ENCODE measurements at regions not wholly inside any gene's neighbourhood (a gene's known extent, or its start where the extent isn't known, plus 50 kb on each side); places are given as distances from the start of the nearest gene placed in this dataset.
A peak's percentile ranks its signal among the peaks of the same experiment; 100 is the strongest.

- Mint-ChIP-seq H3K27ac (no peak overlapping the region), H3K27me3 (ENCODE audit: low read depth) (no peaks in the 10 kb centered on the region), H3K36me3 (no peaks in the 10 kb centered on the region)
Observed at GRCh38 chr6:21478411-21478810, 115.1 kb upstream of the SOX4 start.

GRCh38 chr6:21478883-21479539 lies 114.5 kb upstream of the SOX4 start:
- Mint-ChIP-seq H3K27ac (peak overlapping the region; percentile 81), H3K4me3 (peak overlapping the region; percentile 35), H3K27me3 (ENCODE audit: low read depth) (no peaks in the 10 kb centered on the region), H3K4me1 (peaks cover 11% of the 10 kb centered on the region), H3K9me3 (peaks cover 4% of the 10 kb centered on the region), H3K36me3 (no peaks in the 10 kb centered on the region)
- TF ChIP-seq CTCF (IDR thresholded peaks at IDR 0.05; ENCODE audit: unreplicated experiment): no peak
- DNase-seq (ENCODE audit: low spot score in 2 of 2, unreplicated experiment in 2 of 2): no peak

More at GRCh38 chr6:21478411-21478810, 115.1 kb upstream of the SOX4 start:
- Mint-ChIP-seq H3K4me3 (no peak overlapping the region), H3K9me3 (peaks cover 4% of the 10 kb centered on the region), H3K4me1 (peaks cover 11% of the 10 kb centered on the region)
- no peak for DNase-seq (ENCODE audit: low spot score in 2 of 2, unreplicated experiment in 2 of 2)
- TF ChIP-seq CTCF (IDR thresholded peaks at IDR 0.05; ENCODE audit: unreplicated experiment): no peak

- DNase-seq (ENCODE audit: low spot score in 2 of 2, unreplicated experiment in 2 of 2): no peak
- no peak overlapping the region for H3K27ac Mint-ChIP-seq
- H3K4me3 Mint-ChIP-seq: no peak overlapping the region
- TF ChIP-seq CTCF (IDR thresholded peaks at IDR 0.05; ENCODE audit: unreplicated experiment): no peak
- H3K36me3 Mint-ChIP-seq: no peaks in the 10 kb centered on the region
- H3K9me3 Mint-ChIP-seq: no peaks in the 10 kb centered on the region
- no peaks in the 10 kb centered on the region for H3K27me3 Mint-ChIP-seq (ENCODE audit: low read depth)
- H3K4me1 Mint-ChIP-seq: peaks cover 15% of the 10 kb centered on the region
Observed at GRCh38 chr6:21486115-21486514, 107.4 kb upstream of the SOX4 start.

- no peaks in the 10 kb centered on the region for H3K9me3 Mint-ChIP-seq
- H3K27me3 Mint-ChIP-seq (ENCODE audit: low read depth): no peaks in the 10 kb centered on the region
Observed at GRCh38 chr6:21489826-21490225, 103.7 kb upstream of the SOX4 start.

GRCh38 chr6:21491955-21492354 lies 101.6 kb upstream of the SOX4 start:
- no peak for TF ChIP-seq CTCF (IDR thresholded peaks at IDR 0.05; ENCODE audit: unreplicated experiment)
- no peak for DNase-seq (ENCODE audit: low spot score in 2 of 2, unreplicated experiment in 2 of 2)
- Mint-ChIP-seq H3K4me1 (peaks cover 23% of the 10 kb centered on the region), H3K27me3 (ENCODE audit: low read depth) (no peaks in the 10 kb centered on the region), H3K27ac (no peak overlapping the region), H3K9me3 (no peaks in the 10 kb centered on the region), H3K36me3 (no peaks in the 10 kb centered on the region), H3K4me3 (no peak overlapping the region)

More at GRCh38 chr6:21489826-21490225, 103.7 kb upstream of the SOX4 start:
- DNase-seq (ENCODE audit: low spot score in 2 of 2, unreplicated experiment in 2 of 2): no peak
- Mint-ChIP-seq H3K27ac (no peak overlapping the region), H3K4me1 (peaks cover 15% of the 10 kb centered on the region), H3K36me3 (no peaks in the 10 kb centered on the region), H3K4me3 (no peak overlapping the region)
- TF ChIP-seq CTCF (IDR thresholded peaks at IDR 0.05; ENCODE audit: unreplicated experiment): no peak

Data from mesothelial cell of epicardium (in vitro differentiated cells).